Progenitor cell of endocrine pancreas (in vitro differentiated cells): ENCODE measurements at regions not wholly inside any gene's neighbourhood (a gene's known extent, or its start where the extent isn't known, plus 50 kb on each side); places are given as distances from the start of the nearest gene placed in this dataset.

ENCODE experiments used
- DNase-seq: peaks from one replicate; pipeline ENCODE4 v3.0.0; 2021; ENCODE audit warnings: low spot score; ENCODE audit not compliant: unreplicated experiment
- H3K27ac Mint-ChIP-seq: 2 replicates; pipeline ENCODE4 v1.8.0; 2021; ENCODE audit warnings: mild to moderate bottlenecking, moderate library complexity, mixed read lengths
- H3K27me3 Mint-ChIP-seq: 2 replicates; pipeline ENCODE4 v1.8.0; 2021; ENCODE audit warnings: mixed read lengths
- H3K36me3 Mint-ChIP-seq: 2 replicates; pipeline ENCODE4 v1.8.0; 2022; ENCODE audit warnings: mixed read lengths; ENCODE audit not compliant: insufficient read depth
- H3K4me1 Mint-ChIP-seq: 2 replicates; pipeline ENCODE4 v1.8.0; 2021; ENCODE audit warnings: low read depth, mixed read lengths
- H3K4me3 Mint-ChIP-seq: 2 replicates; pipeline ENCODE4 v1.8.0; 2021; ENCODE audit warnings: low read depth, mild to moderate bottlenecking, moderate library complexity, mixed read lengths
- H3K9me3 Mint-ChIP-seq: 2 replicates; pipeline ENCODE4 v1.8.0; 2021; ENCODE audit warnings: low read depth, mixed read lengths
- CTCF ChIP-seq: fragments of 200-600 bp; sonication (generic); IDR thresholded peaks from one replicate; pipeline ENCODE4 v1.5.0; 2021; ENCODE audit warnings: antibody characterized with exemption, mild to moderate bottlenecking; ENCODE audit not compliant: unreplicated experiment

DNA sequence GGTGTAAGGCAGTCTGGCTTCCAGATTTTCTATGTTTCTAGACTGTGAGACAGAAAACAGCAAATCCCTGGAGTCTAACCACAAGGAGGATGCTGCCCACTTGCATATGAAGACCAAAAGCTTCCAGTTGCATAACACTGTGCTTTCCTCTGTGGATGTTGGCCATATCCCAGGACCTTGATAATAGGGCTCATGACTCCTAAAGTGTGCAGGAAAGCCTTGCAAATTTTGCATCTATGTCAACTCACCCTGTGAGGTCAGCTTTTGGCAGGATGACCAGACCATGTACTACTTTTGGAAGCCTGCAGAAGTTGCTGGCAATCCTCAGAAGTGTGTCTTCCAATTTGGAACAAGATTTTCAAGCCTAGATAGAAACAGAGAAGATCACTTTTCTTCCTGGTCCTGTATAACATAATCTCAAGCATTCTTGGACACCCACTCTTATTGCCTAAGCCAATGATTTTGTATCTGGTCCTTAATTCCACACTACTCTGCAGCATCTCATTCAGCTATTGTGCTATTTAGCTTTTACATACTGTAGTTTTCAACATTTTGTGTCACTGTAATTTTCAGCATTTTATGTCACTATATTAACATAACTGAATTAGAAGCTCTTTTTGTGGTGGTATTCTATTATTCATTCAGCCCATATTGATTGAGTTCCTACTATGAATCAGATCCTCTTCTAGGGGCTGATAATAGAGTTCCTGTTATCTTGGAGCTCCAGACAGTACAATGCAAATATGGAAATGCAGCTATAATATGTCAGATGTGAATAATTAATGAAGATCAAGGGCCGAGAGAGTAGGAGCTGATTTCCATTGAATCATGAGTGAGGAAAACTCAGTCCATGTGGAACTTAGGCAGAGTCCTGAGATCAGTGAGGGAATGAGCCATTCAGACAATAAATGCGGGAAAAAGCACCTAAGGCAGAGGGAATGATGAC, 85.3 kb upstream of the RAB27B start:
- no peak overlapping the region for H3K4me3 Mint-ChIP-seq
- peaks cover 6% of the 10 kb centered on the region for H3K4me1 Mint-ChIP-seq
- H3K9me3 Mint-ChIP-seq, result peaks cover 10% of the 10 kb centered on the region
- H3K27me3 Mint-ChIP-seq, result no peaks in the 10 kb centered on the region
- H3K36me3 Mint-ChIP-seq, result no peaks in the 10 kb centered on the region
- no peak overlapping the region for H3K27ac Mint-ChIP-seq
- DNase-seq, result no peak
- no peak for TF ChIP-seq CTCF

GRCh38 chr18:54743605-54743995, 84.7 kb upstream of the RAB27B start:
- Mint-ChIP-seq H3K27ac (no peak overlapping the region), H3K4me3 (no peak overlapping the region), H3K9me3 (peaks cover 4% of the 10 kb centered on the region), H3K36me3 (no peaks in the 10 kb centered on the region), H3K4me1 (peaks cover 6% of the 10 kb centered on the region), H3K27me3 (no peaks in the 10 kb centered on the region)
- TF ChIP-seq CTCF, result no peak
- no peak for DNase-seq

- Mint-ChIP-seq H3K27me3 (no peaks in the 10 kb centered on the region), H3K4me3 (no peak overlapping the region), H3K9me3 (no peaks in the 10 kb centered on the region), H3K4me1 (peaks cover 26% of the 10 kb centered on the region), H3K27ac (no peak overlapping the region), H3K36me3 (no peaks in the 10 kb centered on the region)
- TF ChIP-seq CTCF, result no peak
- DNase-seq, result no peak
Observed at GRCh38 chr18:54749291-54749690, 79.0 kb upstream of the RAB27B start.

GRCh38 chr18:54750350-54750749, 77.9 kb upstream of the RAB27B start:
- no peak for TF ChIP-seq CTCF
- no peak for DNase-seq
- H3K36me3 Mint-ChIP-seq, result no peaks in the 10 kb centered on the region
- H3K27ac Mint-ChIP-seq, result peak overlapping the region; percentile 38
- H3K9me3 Mint-ChIP-seq, result no peaks in the 10 kb centered on the region
- no peak overlapping the region for H3K4me3 Mint-ChIP-seq
- H3K27me3 Mint-ChIP-seq, result no peaks in the 10 kb centered on the region
- H3K4me1 Mint-ChIP-seq, result peaks cover 28% of the 10 kb centered on the region

DNA sequence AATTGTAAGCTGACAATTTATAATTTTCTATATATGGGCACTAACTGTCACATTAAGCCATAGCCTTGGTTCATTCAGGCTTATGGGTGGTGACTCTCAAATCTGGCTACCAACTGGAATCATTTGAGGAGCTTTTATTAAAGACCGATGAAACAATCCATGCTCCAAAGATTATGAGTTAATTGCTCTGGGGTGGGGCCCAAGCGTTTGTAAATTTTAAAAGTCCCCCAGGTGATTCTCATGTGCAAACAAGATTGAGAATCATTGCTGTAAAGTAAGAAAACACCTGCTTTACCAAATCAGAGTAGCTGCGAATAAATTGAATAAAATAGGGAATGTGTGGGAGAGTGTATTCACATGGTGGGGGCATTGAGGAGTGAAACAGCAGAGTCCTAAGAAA, 76.1 kb upstream of the RAB27B start:
- H3K4me3 Mint-ChIP-seq, result no peak overlapping the region
- H3K4me1 Mint-ChIP-seq, result peaks cover 33% of the 10 kb centered on the region
- H3K9me3 Mint-ChIP-seq, result no peaks in the 10 kb centered on the region
- H3K27me3 Mint-ChIP-seq, result no peaks in the 10 kb centered on the region
- no peak for DNase-seq
- no peak overlapping the region for H3K27ac Mint-ChIP-seq
- TF ChIP-seq CTCF, result no peak
- H3K36me3 Mint-ChIP-seq, result no peaks in the 10 kb centered on the region
